ENCODE measurements at regions not wholly inside any gene's neighbourhood (a gene's known extent, or its start where the extent isn't known, plus 50 kb on each side); places are given as distances from the start of the nearest gene placed in this dataset.

DNA sequence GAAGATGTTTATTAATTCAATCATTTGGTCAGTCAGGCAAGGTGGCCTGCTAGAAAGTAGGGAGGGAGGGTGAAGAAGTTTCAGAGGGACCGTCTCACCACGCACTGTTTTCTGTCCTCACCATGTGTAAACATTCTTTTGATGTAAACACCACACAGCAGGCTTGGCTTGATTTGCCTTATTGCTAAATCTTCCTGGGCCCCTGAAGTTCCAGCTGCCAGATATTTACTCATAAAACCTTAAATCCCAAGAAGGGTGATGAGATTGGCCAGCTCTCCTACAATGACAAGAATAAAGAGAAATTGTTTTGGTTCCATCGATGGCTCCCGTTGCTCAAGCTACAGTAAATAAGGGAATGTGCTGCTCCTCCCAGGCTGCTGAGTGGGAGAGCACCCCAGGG, 198.2 kb upstream of the TMTC4 start:
- Histone ChIP-seq H3K27ac (no peak overlapping the region), H3K4me3 (no peak overlapping the region), H3K9me3 (peaks cover 0 to 21% (median 0%) of the 10 kb centered on the region in 4 donors), H3K27me3 (no peaks in the 10 kb centered on the region), H3K36me3 (no peaks in the 10 kb centered on the region), H3K4me1 (no peaks in the 10 kb centered on the region)
- TF ChIP-seq EP300 (IDR thresholded peaks at IDR 0.05) (no peak), POLR2A (IDR thresholded peaks at IDR 0.05) (no peak)
- TF ChIP-seq, protein P1, sequence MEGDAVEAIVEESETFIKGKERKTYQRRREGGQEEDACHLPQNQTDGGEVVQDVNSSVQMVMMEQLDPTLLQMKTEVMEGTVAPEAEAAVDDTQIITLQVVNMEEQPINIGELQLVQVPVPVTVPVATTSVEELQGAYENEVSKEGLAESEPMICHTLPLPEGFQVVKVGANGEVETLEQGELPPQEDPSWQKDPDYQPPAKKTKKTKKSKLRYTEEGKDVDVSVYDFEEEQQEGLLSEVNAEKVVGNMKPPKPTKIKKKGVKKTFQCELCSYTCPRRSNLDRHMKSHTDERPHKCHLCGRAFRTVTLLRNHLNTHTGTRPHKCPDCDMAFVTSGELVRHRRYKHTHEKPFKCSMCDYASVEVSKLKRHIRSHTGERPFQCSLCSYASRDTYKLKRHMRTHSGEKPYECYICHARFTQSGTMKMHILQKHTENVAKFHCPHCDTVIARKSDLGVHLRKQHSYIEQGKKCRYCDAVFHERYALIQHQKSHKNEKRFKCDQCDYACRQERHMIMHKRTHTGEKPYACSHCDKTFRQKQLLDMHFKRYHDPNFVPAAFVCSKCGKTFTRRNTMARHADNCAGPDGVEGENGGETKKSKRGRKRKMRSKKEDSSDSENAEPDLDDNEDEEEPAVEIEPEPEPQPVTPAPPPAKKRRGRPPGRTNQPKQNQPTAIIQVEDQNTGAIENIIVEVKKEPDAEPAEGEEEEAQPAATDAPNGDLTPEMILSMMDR (IDR thresholded peaks at IDR 0.05) = no peak
- 63 to 70% methylated on average over 4 of the region's 4 CpGs for WGBS, 2 donors
- no peak for DNase-seq (ENCODE audit: low spot score in 2 of 2)

DNA sequence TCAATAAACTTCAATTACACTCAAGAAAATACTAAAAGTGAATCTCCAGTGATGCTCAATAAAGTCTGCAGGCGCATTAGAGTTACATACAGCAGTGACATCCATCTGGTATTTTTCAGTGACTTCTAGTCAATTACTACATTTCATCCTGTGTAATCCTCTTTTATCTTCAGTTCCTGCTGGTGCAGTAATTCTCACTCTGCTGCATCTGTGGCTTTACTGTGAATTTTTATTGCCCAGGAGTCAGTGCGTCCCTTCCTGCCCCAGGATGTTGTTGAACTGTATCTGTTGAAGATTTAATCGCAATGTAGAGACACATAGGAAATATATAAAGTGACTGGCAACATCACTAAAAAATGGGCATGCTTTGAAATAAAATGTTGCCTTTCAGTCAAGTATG, 196.3 kb upstream of the TMTC4 start:
- Histone ChIP-seq H3K4me3 (no peak overlapping the region), H3K36me3 (no peaks in the 10 kb centered on the region), H3K9me3 (peaks cover 0 to 30% (median 0%) of the 10 kb centered on the region in 4 donors), H3K27me3 (no peaks in the 10 kb centered on the region), H3K27ac (no peak overlapping the region), H3K4me1 (no peaks in the 10 kb centered on the region)
- no peak for DNase-seq (ENCODE audit: low spot score in 2 of 2)
- TF ChIP-seq, protein P1 (IDR thresholded peaks at IDR 0.05) = no peak
- TF ChIP-seq POLR2A (IDR thresholded peaks at IDR 0.05) = no peak
- no peak for TF ChIP-seq EP300 (IDR thresholded peaks at IDR 0.05)
- 65% methylated on average over 3 of the region's 3 CpGs for WGBS, 2 donors

DNA sequence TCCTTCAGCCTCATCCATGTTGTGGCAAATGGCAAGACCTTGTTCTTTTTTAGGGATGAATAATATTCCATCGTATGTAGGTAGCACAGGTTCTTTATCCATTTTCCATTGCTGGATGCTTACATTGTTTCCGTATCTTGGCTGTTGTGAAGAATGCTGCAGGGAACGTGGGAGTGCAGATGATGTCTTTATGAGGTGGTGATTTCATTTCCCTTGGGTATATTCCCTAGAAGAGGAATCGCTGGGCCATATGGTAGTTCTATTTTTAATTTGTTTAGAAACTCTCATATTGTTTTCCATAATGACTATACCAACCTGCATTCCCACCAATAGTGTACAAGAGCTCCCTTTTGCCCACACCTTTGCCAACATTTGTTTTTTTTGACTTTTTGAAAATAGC, 186.3 kb upstream of the TMTC4 start:
- Histone ChIP-seq H3K27me3 (no peaks in the 10 kb centered on the region), H3K9me3 (peaks cover 0 to 3% (median 2%) of the 10 kb centered on the region in 4 donors), H3K4me1 (no peaks in the 10 kb centered on the region), H3K4me3 (no peak overlapping the region), H3K27ac (no peak overlapping the region), H3K36me3 (no peaks in the 10 kb centered on the region)
- TF ChIP-seq, protein P1 (IDR thresholded peaks at IDR 0.05) = no peak
- TF ChIP-seq EP300 (IDR thresholded peaks at IDR 0.05) (no peak), POLR2A (IDR thresholded peaks at IDR 0.05) (no peak)
- 59 to 62% methylated on average over 4 of the region's 4 CpGs for WGBS, 2 donors
- no peak for DNase-seq (ENCODE audit: low spot score in 2 of 2)

DNA sequence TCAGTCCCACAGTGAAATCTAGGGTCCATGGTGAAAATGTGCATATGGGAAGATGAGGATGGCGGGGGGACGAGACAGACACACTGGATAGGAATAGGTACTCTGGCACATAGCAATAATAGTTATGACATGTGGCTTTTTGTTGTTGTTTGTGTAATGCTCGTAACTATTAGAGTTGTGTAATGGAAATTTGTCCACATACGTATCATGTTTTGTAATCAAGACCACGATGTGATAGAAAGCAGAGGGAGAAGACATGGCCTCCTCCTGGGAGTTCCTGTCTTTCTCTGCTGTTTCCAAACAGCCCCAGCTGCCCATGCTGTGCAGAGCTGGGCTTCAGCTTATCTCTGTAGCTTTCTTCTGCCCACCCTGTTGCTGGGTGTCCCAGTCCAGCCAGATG, 185.3 kb upstream of the TMTC4 start:
- 79 to 86% methylated on average over 5 of the region's 5 CpGs for WGBS, 2 donors
- Histone ChIP-seq H3K36me3 (no peaks in the 10 kb centered on the region), H3K4me3 (no peak overlapping the region), H3K27ac (no peak overlapping the region), H3K9me3 (peaks cover 0 to 3% (median 2%) of the 10 kb centered on the region in 4 donors), H3K4me1 (no peaks in the 10 kb centered on the region), H3K27me3 (no peaks in the 10 kb centered on the region)
- no peak for TF ChIP-seq EP300 (IDR thresholded peaks at IDR 0.05)
- TF ChIP-seq, protein P1 (IDR thresholded peaks at IDR 0.05) = no peak
- no peak for TF ChIP-seq POLR2A (IDR thresholded peaks at IDR 0.05)
- no peak for DNase-seq (ENCODE audit: low spot score in 2 of 2)

DNA sequence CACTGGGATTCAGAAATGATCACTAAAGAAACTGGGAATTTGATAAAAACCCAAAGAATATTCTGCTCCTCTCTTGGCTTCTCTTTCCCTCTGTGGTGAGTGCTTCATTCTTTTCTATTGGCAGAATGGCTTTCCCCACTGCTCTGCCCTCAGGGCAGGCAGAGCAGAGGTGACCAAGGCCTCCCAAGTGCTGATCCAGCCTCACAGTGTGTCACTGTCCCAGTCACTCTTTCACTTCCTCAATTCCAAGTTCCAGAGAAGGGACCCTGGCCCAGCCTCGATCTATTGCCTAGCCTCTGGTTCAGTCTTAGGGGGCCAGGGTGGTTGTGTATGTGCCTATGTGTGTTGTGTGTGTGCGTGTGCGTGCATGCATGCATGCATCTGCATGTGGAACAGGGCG, 180.6 kb upstream of the TMTC4 start:
- H3K27me3 ChIP-seq = no peaks in the 10 kb centered on the region
- H3K27ac ChIP-seq = no peak overlapping the region
- no peaks in the 10 kb centered on the region for H3K36me3 ChIP-seq
- H3K9me3 ChIP-seq = no peaks in the 10 kb centered on the region
- H3K4me3 ChIP-seq = no peak overlapping the region
- H3K4me1 ChIP-seq = no peaks in the 10 kb centered on the region
- 83 to 89% methylated on average over 4 of the region's 4 CpGs for WGBS, 2 donors
- DNase-seq (ENCODE audit: low spot score in 2 of 2) = no peak
- TF ChIP-seq, protein P1 (IDR thresholded peaks at IDR 0.05) = no peak
- no peak for TF ChIP-seq EP300 (IDR thresholded peaks at IDR 0.05)
- TF ChIP-seq POLR2A (IDR thresholded peaks at IDR 0.05) = no peak
